ENCODE measurements at regions not wholly inside any gene's neighbourhood (a gene's known extent, or its start where the extent isn't known, plus 50 kb on each side); places are given as distances from the start of the nearest gene placed in this dataset.

GRCh38 chr4:148857239-148857972, 415.2 kb upstream of the NR3C2 start:
- DNase-seq = no peak
- Histone ChIP-seq H3K36me3 (no peaks in the 10 kb centered on the region), H3K27me3 (ENCODE audit: insufficient read depth, low read depth, severe bottlenecking) (no peaks in the 10 kb centered on the region), H3K27ac (no peak overlapping the region), H3K9me3 (ENCODE audit: severe bottlenecking) (no peaks in the 10 kb centered on the region), H3K4me3 (ENCODE audit: low read depth, low read length) (no peak overlapping the region)
- TF ChIP-seq CTCF (IDR thresholded peaks at IDR 0.05; ENCODE audit: low read depth, low read length) = no peak

GRCh38 chr4:148854203-148854602, 412.0 kb upstream of the NR3C2 start:
- Histone ChIP-seq H3K4me3 (ENCODE audit: low read depth, low read length) (no peak overlapping the region), H3K27ac (no peak overlapping the region), H3K36me3 (no peaks in the 10 kb centered on the region), H3K9me3 (ENCODE audit: severe bottlenecking) (no peaks in the 10 kb centered on the region), H3K27me3 (ENCODE audit: insufficient read depth, low read depth, severe bottlenecking) (no peaks in the 10 kb centered on the region)
- TF ChIP-seq CTCF (IDR thresholded peaks at IDR 0.05; ENCODE audit: low read depth, low read length) = no peak
- DNase-seq = no peak

GRCh38 chr4:148852092-148852699, 410.0 kb upstream of the NR3C2 start:
- no peak overlapping the region for H3K4me3 ChIP-seq (ENCODE audit: low read depth, low read length)
- H3K36me3 ChIP-seq = no peaks in the 10 kb centered on the region
- H3K27ac ChIP-seq = no peak overlapping the region
- H3K9me3 ChIP-seq (ENCODE audit: severe bottlenecking) = no peaks in the 10 kb centered on the region
- TF ChIP-seq CTCF (IDR thresholded peaks at IDR 0.05; ENCODE audit: low read depth, low read length) = no peak
- H3K27me3 ChIP-seq (ENCODE audit: insufficient read depth, low read depth, severe bottlenecking) = no peaks in the 10 kb centered on the region
- no peak for DNase-seq

- no peak overlapping the region for H3K27ac ChIP-seq
- no peaks in the 10 kb centered on the region for H3K36me3 ChIP-seq
- H3K9me3 ChIP-seq (ENCODE audit: severe bottlenecking) = no peaks in the 10 kb centered on the region
- no peaks in the 10 kb centered on the region for H3K27me3 ChIP-seq (ENCODE audit: insufficient read depth, low read depth, severe bottlenecking)
- DNase-seq = no peak
- no peak overlapping the region for H3K4me3 ChIP-seq (ENCODE audit: low read depth, low read length)
- no peak for TF ChIP-seq CTCF (IDR thresholded peaks at IDR 0.05; ENCODE audit: low read depth, low read length)
These were observed 408.2 kb upstream of the NR3C2 start for GRCh38 chr4:148850257-148850995.

GRCh38 chr4:148849581-148849980, 407.4 kb upstream of the NR3C2 start:
- no peak for DNase-seq
- H3K27me3 ChIP-seq (ENCODE audit: insufficient read depth, low read depth, severe bottlenecking) = no peaks in the 10 kb centered on the region
- H3K4me3 ChIP-seq (ENCODE audit: low read depth, low read length) = no peak overlapping the region
- TF ChIP-seq CTCF (IDR thresholded peaks at IDR 0.05; ENCODE audit: low read depth, low read length) = no peak
- no peaks in the 10 kb centered on the region for H3K9me3 ChIP-seq (ENCODE audit: severe bottlenecking)
- no peaks in the 10 kb centered on the region for H3K36me3 ChIP-seq
- no peak overlapping the region for H3K27ac ChIP-seq

All from WERI-Rb-1 (cell line).